ENCODE measurements at regions not wholly inside any gene's neighbourhood (a gene's known extent, or its start where the extent isn't known, plus 50 kb on each side); places are given as distances from the start of the nearest gene placed in this dataset.

DNA sequence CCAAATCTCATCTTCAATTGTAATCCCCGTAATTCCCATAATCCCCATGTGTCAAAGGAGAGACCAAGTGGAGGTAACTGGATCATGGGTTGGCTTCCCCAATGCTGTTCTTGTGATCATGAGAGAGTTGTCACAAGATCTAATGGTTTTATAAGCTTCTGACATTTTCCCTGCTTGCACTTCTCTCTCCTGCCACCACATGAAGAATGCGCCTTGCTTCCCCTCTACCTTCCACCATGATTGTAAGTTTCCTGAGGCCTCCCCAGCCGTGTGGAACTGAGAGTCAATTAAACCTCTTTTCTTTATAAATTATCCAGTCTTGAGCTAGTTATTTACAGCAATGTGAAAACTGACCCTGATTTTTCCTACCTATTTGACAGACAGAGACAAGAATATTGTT is 162.5 kb upstream of the SYT6 start:
- no peak for DNase-seq
- no peak overlapping the region for H3K4me3 ChIP-seq
- 79 to 86% (median 82%) methylated on average over 3 of the region's 3 CpGs for WGBS, 5 donors
- no peaks in the 10 kb centered on the region for H3K9me3 ChIP-seq
- intact Hi-C loops (cut with DNase I; ENCODE audit: low total_unique reads) = no loop called here
- H3K4me1 ChIP-seq = no peaks in the 10 kb centered on the region
- TF ChIP-seq POLR2AphosphoS5 (IDR thresholded peaks at IDR 0.05) (no peak), POLR2A (IDR thresholded peaks at IDR 0.05) (no peak), EP300 (IDR thresholded peaks at IDR 0.05) (no peak)
- TF ChIP-seq, protein P1, sequence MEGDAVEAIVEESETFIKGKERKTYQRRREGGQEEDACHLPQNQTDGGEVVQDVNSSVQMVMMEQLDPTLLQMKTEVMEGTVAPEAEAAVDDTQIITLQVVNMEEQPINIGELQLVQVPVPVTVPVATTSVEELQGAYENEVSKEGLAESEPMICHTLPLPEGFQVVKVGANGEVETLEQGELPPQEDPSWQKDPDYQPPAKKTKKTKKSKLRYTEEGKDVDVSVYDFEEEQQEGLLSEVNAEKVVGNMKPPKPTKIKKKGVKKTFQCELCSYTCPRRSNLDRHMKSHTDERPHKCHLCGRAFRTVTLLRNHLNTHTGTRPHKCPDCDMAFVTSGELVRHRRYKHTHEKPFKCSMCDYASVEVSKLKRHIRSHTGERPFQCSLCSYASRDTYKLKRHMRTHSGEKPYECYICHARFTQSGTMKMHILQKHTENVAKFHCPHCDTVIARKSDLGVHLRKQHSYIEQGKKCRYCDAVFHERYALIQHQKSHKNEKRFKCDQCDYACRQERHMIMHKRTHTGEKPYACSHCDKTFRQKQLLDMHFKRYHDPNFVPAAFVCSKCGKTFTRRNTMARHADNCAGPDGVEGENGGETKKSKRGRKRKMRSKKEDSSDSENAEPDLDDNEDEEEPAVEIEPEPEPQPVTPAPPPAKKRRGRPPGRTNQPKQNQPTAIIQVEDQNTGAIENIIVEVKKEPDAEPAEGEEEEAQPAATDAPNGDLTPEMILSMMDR (IDR thresholded peaks at IDR 0.05) = no peak
- H3K27ac ChIP-seq = no peak overlapping the region
- H3K36me3 ChIP-seq = no peaks in the 10 kb centered on the region
- H3K27me3 ChIP-seq = no peaks in the 10 kb centered on the region

DNA sequence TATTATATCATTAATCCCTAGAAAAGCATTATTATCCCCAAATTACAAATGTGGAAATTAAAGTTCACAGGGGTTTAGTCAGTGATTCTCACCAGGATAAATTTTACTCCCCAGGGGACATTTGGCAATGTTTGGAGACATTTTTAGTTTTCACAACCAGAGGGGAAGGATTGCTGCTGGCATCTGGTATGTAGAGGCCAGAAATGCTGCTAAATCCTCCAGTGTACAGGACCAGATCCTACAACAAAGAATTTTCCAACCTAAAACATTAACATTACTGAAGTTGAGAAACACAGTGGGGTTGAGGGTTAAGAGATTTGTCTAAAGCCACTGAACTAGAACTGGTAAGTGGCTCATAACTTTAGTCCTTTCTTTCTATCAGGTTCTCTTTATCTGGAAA is 162.0 kb upstream of the SYT6 start:
- Histone ChIP-seq H3K9me3 (no peaks in the 10 kb centered on the region), H3K36me3 (no peaks in the 10 kb centered on the region), H3K4me3 (no peak overlapping the region), H3K27me3 (no peaks in the 10 kb centered on the region), H3K4me1 (no peaks in the 10 kb centered on the region), H3K27ac (no peak overlapping the region)
- DNase-seq = no peak
- no peak for TF ChIP-seq POLR2AphosphoS5 (IDR thresholded peaks at IDR 0.05)
- no peak for TF ChIP-seq EP300 (IDR thresholded peaks at IDR 0.05)
- no peak for TF ChIP-seq POLR2A (IDR thresholded peaks at IDR 0.05)
- TF ChIP-seq, protein P1 (IDR thresholded peaks at IDR 0.05) = no peak
- intact Hi-C loops (cut with DNase I; ENCODE audit: low total_unique reads) = no loop called here

DNA sequence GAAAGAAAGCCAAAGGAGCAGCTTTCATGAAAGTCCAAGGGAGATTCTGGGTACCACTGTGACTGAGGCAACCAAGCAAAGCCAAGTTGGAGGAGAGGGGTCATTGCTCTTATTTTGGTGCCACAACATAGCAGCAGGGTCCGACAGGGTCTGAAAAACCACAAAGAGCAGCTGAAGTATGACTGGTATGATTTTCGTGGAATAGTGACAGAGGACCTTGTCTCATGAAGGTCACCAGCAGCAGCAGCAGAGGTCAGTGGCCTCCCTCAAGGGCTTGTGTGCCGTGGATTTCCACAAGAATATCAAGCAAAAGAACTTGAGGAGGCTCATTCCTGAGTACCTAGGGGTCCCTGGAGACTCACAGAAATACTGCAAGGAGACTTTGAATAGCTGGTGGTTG is 160.9 kb upstream of the SYT6 start:
- Histone ChIP-seq H3K27ac (no peak overlapping the region), H3K36me3 (no peaks in the 10 kb centered on the region), H3K4me1 (no peaks in the 10 kb centered on the region), H3K4me3 (no peak overlapping the region), H3K9me3 (no peaks in the 10 kb centered on the region), H3K27me3 (no peaks in the 10 kb centered on the region)
- TF ChIP-seq, protein P1 (IDR thresholded peaks at IDR 0.05) = no peak
- TF ChIP-seq POLR2A (IDR thresholded peaks at IDR 0.05) = no peak
- DNase-seq = no peak
- intact Hi-C loops (cut with DNase I; ENCODE audit: low total_unique reads) = no loop called here
- 62 to 91% (median 77%) methylated on average over 3 of the region's 3 CpGs for WGBS, 5 donors

DNA sequence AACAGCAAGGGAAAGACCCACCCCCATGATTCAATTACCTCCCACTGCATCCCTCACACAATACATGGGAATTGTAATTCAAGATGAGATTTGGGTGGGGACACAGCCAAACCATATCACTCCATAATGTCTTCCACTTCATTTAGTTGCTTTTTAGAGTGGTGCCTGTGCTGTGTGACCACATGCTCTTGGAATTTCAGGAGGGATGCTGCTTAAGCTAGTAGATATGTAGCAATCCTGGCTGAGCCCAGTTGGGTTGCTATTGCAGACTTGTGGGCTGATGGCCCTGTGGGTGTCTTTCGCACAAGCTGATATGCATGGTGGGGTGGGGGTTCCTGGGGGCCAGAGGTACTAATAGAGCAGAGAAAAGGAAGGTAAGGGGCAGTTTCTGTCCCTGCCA is 160.4 kb upstream of the SYT6 start:
- Histone ChIP-seq H3K36me3 (no peaks in the 10 kb centered on the region), H3K27ac (no peak overlapping the region), H3K27me3 (no peaks in the 10 kb centered on the region), H3K9me3 (no peaks in the 10 kb centered on the region), H3K4me3 (no peak overlapping the region), H3K4me1 (no peaks in the 10 kb centered on the region)
- TF ChIP-seq POLR2A (IDR thresholded peaks at IDR 0.05) = no peak
- TF ChIP-seq POLR2AphosphoS5 (IDR thresholded peaks at IDR 0.05) = no peak
- TF ChIP-seq, protein P1 (IDR thresholded peaks at IDR 0.05) = no peak
- TF ChIP-seq EP300 (IDR thresholded peaks at IDR 0.05) = no peak
- 44 to 100% (median 93%) methylated on average over 1 of the region's 1 CpG for WGBS, 5 donors
- intact Hi-C loops (cut with DNase I; ENCODE audit: low total_unique reads) = no loop called here
- no peak for DNase-seq

Data from stomach (tissue), 8 donors.